Activated T-cell treated with anti-CD3 and anti-CD28 coated beads, Interleukin-2, amount 50 U/mL, for 1 hour (primary cell): ENCODE measurements at regions not wholly inside any gene's neighbourhood (a gene's known extent, or its start where the extent isn't known, plus 50 kb on each side); places are given as distances from the start of the nearest gene placed in this dataset.
"Not testable (repeated sequence)": the region's sequence is repeated elsewhere in the genome, so short reads cannot be mapped to it uniquely, and the experiment has no call there.

ENCODE experiments used
- DNase-seq: peaks from one replicate; pipeline ENCODE4 v3.0.0-alpha.2; 2020

GRCh38 chr10:129038522-129038921, 428.5 kb upstream of the MGMT start:
- DNase-seq, result no peak

GRCh38 chr10:129039406-129040370, 427.4 kb upstream of the MGMT start:
- no peak for DNase-seq

DNA sequence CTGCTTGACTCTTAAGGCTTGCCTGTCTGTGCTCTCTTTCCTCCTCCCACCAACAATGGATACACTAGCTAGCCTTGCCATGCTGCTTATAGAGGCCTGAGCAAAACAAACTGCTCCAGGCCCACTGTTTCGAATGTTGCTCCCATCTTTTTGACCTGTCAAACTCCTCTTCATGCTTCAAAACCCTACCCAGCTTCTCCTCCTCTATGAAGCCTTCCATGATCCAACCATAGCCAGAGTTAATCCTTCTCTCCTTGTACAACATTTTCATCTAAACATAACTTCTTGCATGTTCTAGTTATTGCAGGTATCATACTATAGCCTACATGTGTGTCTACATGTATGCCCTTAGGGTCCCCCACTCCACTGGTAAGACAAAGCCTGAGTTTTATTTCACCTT, 426.7 kb upstream of the MGMT start:
- DNase-seq, result no peak

DNA sequence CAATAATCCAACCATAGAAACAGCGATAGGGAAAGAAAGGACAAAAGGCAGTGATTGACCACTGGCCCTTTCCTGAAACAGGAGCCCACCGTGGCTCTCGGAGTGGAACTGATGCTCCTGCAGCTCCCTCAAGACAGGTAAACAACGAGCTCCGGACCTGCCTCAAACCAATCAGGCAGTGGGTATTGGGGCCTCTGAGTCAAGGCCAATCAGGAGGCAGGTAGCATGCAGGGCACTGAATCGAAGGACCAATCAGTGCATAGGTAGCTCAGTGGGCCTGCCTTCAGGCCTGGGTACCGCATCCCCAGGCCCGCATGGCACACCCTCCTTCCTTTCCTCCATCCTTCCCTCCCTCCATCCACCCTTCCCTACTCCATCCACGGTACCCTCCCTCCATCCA, 425.1 kb upstream of the MGMT start:
- no peak for DNase-seq

GRCh38 chr10:129042776-129043595, 424.1 kb upstream of the MGMT start:
- DNase-seq, result no peak

DNA sequence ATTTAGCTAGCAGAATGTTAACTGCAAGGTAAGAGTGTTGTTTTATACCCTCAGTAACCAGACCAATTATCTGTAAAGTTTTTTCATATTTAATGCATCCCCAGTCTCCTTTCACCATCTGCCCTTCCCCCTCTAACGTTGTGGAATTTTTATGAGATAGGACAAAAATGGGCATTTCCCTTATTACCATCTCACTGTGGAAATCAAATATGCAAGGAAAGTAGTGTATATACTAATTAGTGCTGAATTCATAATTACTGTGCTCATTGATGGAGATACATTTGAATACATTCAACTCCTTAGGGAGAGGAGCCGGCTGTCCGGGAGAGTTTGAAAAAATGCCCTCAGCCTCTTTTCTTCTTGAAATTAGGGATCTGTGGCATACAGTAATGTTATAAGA, 423.4 kb upstream of the MGMT start:
- no peak for DNase-seq

- no peak for DNase-seq
These were observed 421.4 kb upstream of the MGMT start for GRCh38 chr10:129045599-129045998.

DNA sequence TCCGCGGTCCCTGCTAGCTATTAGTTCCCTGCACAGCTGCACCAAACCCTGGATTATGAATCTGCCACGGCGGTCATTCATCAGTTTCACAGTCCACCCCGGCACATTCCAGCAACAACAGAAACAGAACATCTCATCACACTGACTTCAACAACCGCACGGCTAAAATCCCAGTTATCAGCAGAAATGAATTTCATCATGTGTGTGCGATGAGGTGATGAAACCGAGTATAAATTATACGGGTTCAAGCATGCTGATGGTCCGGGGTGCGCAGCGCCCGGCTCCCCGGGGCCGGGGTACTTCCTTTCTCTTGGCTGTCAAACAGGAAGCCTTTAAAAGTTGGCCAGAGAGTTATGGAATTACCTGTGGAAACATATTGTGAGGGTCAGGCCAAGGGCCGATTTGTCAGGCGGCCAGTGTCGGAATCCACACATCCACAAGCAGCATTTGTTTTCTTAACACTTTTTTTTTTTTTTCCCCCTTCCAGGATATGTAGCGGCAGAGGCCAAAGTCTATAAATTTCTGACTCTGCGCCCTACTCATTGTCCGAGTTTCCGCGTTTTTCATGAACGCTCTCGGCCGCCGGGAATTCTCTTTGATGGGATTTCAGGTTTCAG, 420.9 kb upstream of the MGMT start:
- DNase-seq, result no peak

- DNase-seq, result no peak
These were observed 420.1 kb upstream of the MGMT start for GRCh38 chr10:129046962-129047361.

DNA sequence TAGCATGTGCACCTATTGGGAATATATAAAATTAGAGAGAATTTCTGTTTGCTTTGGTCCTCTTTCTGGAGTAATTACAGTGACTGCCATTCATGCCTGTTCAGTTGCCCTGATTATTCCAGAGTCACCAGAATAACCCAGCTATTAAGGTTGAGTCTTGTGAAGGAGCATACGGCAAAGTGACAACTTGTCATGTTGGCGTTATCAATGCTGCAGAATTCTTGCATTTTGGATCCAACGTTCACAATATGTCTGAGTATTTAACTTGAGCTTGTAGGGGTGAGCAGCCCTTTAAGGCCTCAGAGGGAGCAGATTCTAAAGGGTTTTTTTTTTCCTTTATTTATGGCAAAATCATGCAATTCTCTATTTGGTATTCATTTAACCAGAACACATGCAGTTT, 419.4 kb upstream of the MGMT start:
- DNase-seq, result no peak

- no peak for DNase-seq
These were observed 418.5 kb upstream of the MGMT start for GRCh38 chr10:129048513-129048912.

GRCh38 chr10:129049501-129049900, 417.5 kb upstream of the MGMT start:
- no peak for DNase-seq

DNA sequence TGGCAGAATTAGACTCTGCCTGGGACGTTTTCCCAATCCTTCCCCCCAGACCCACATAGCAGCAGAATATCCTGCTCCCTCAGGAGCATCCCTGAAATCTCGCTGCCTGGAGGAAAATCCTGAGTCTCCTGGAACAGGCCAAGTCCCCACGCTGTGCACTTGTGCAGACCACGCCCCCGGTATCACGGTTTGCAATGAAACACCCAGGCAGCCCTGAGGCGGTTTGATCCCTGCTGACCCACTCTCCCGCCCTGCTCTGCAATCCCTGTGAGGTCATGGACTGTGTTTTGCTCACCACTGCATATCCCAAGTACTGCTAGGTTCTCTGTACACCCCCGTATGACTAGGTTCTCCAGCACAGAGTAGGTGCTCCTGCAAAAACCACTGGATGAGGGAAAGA, 411.8 kb upstream of the MGMT start:
- no peak for DNase-seq

- DNase-seq, result no peak
These were observed 411.1 kb upstream of the MGMT start for GRCh38 chr10:129055986-129056385.

- DNase-seq, result no peak
These were observed 410.0 kb upstream of the MGMT start for GRCh38 chr10:129056734-129057689.

GRCh38 chr10:129057856-129058663, 409.0 kb upstream of the MGMT start:
- DNase-seq, result peak; percentile 36

- DNase-seq, result no peak
These were observed 408.3 kb upstream of the MGMT start for GRCh38 chr10:129058664-129059155.

GRCh38 chr10:129059977-129060376, 407.1 kb upstream of the MGMT start:
- no peak for DNase-seq

- no peak for DNase-seq
These were observed 403.8 kb upstream of the MGMT start for GRCh38 chr10:129063212-129063611.

DNA sequence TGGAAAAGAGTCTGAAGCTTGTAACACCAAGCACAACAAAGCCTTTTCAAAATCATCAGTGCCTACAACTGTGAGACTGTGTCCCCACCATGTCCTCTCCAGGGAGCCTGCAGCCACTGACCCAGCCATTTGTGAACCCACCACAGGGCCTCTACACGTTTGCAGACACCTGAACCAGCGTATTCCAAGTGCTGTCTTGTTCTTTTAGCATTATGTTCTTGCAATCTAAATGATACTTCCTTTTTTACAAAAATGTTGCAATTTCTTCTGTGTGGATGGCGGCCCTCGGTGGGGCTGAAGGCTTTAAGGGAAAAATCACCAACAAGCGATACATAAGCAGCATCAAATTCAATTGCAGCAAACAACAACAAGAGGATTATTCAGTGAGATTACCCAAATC, 403.2 kb upstream of the MGMT start:
- no peak for DNase-seq

DNA sequence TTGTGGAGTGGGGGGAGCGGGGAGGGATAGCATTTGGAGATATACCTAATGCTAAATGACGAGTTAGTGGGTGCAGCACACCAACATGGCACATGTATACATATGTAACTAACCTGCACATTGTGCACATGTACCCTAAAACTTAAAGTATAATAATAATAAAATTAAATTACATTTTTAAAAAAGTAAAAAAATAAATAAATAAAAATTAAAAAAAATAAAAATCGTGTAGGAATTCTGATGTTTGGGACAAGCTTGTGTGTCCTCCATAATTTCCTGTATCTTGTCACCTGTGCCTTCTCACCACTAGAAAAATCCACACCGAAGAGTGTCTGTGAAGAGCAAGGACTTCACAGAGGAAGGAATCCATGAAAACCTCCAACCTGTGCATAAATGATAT, 400.5 kb upstream of the MGMT start:
- not testable (repeated sequence) for DNase-seq
